NB4 (cell line): ENCODE measurements at regions not wholly inside any gene's neighbourhood (a gene's known extent, or its start where the extent isn't known, plus 50 kb on each side); places are given as distances from the start of the nearest gene placed in this dataset.

Experiments
- CTCF ChIP-seq: IDR thresholded peaks from one replicate; pipeline ENCODE4 v1.5.1; 2012; ENCODE audit warnings: low read depth, low read length
- POLR2A ChIP-seq: IDR thresholded peaks from 2 replicates; pipeline ENCODE4 v1.6.1; 2011; ENCODE audit warnings: mild to moderate bottlenecking; ENCODE audit not compliant: insufficient read length; ENCODE audit errors: extremely low read depth

GRCh38 chr5:68021916-68022315 lies 193.6 kb upstream of the PIK3R1 start:
- TF ChIP-seq CTCF = no peak
- TF ChIP-seq POLR2A = no peak
